Spleen (tissue), 11 donors: ENCODE measurements at regions not wholly inside any gene's neighbourhood (a gene's known extent, or its start where the extent isn't known, plus 50 kb on each side); places are given as distances from the start of the nearest gene placed in this dataset.

Experiments
- DNase-seq: peaks from one replicate; pipeline ENCODE4 v3.0.0-alpha.2; 2020
- H3K27ac ChIP-seq, 8 donors: fragments of 200-600 bp; sonication (generic) in 7 of 8; 1 replicate in 4 of 8; 2 replicates in 4 of 8; pipeline versions ENCODE4 v1.5.0 to v1.8.0; 2016 to 2021; ENCODE audit warnings: inconsistent platforms in 4 of 8, mild to moderate bottlenecking in 4 of 8, moderate library complexity in 1 of 8
- H3K27me3 ChIP-seq, 7 donors: fragments of 200-600 bp; sonication (generic) in 6 of 7; replicated peaks in 1 of 7; 1 replicate in 4 of 7; 2 replicates in 3 of 7; pipeline versions ENCODE4 v1.5.0 to v1.8.0; 2016 to 2021; ENCODE audit warnings: inconsistent platforms in 3 of 7, mild to moderate bottlenecking in 1 of 7
- H3K36me3 ChIP-seq, 6 donors: fragments of 200-600 bp; sonication (generic) in 5 of 6; 1 replicate in 4 of 6; 2 replicates in 2 of 6; pipeline versions ENCODE4 v1.5.0 to v1.8.0; 2016 to 2021; ENCODE audit warnings: inconsistent platforms in 2 of 6
- H3K4me1 ChIP-seq, 6 donors: fragments of 200-600 bp; sonication (generic) in 5 of 6; 1 replicate in 3 of 6; 2 replicates in 3 of 6; pipeline versions ENCODE4 v1.5.0 to v1.8.0; 2016 to 2021; ENCODE audit warnings: inconsistent platforms in 3 of 6
- H3K4me3 ChIP-seq, 8 donors: fragments of 200-600 bp; sonication (generic) in 7 of 8; 1 replicate in 4 of 8; 2 replicates in 4 of 8; pipeline versions ENCODE4 v1.5.0 to v1.8.0; 2016 to 2021; ENCODE audit warnings: inconsistent platforms in 4 of 8, mild to moderate bottlenecking in 4 of 8, moderate library complexity in 2 of 8
- H3K9me3 ChIP-seq, 8 donors: fragments of 200-600 bp; sonication (generic) in 7 of 8; 1 replicate in 4 of 8; 2 replicates in 4 of 8; pipeline versions ENCODE4 v1.5.0 to v1.8.0; 2016 to 2021; ENCODE audit warnings: inconsistent platforms in 4 of 8
- CTCF ChIP-seq, 11 experiments: fragments of 200-600 bp in 7 of 11; fragments of 450-650 bp in 4 of 11; sonication (generic) in 4 of 11; IDR thresholded peaks in 8 of 11; conservative IDR thresholded peaks in 3 of 11; 1 replicate in 7 of 11; 2 replicates in 4 of 11; pipeline versions ENCODE4 v1.4.0 to v1.8.0; 2016 to 2021; ENCODE audit warnings: antibody characterized with exemption in 11 of 11, inconsistent platforms in 4 of 11, mild to moderate bottlenecking in 1 of 11
- POLR2A ChIP-seq, 3 donors: fragments of 450-650 bp; IDR thresholded peaks; one replicate each; pipeline ENCODE4 v1.5.1; 2017; ENCODE audit warnings: antibody characterized with exemption in 3 of 3, mild to moderate bottlenecking in 1 of 3
- POLR2AphosphoS5 ChIP-seq, 3 donors: sonication (generic); formaldehyde crosslinking; IDR thresholded peaks; one replicate each; pipeline ENCODE4 v1.5.1; 2017; ENCODE audit warnings: antibody characterized with exemption in 3 of 3
- WGBS, 5 donors: extraction: QIAGEN DNeasy Blood & Tissue Kit in 3 of 5; methylation state at CpG; one replicate each; pipeline versions ENCODE4 v1.1.5 to v1.1.7; 2013 to 2018; 5-methylcytosine and 5-hydroxymethylcytosine counted together
- intact Hi-C: fragments of 100-400 bp; cut with DNase I; formaldehyde crosslinking; loops from one replicate; pipeline ENCODE4 v1.15.0; 2023; ENCODE audit warnings: low total_unique reads
- donor health status: healthy with polysubstance abuse.
- donor health status: DM: no; HTN: no; CAD: no; lungs with moderate emphysema.
- donor health status: DM: no; HTN: no; CAD: no.
- donor health status: Bipolar disorder and iron deficiency.
- donor health status: healthy.
- donor health status: DM: no; HTN: no; CAD: no.
- donor health status: DM: yes; HTN: yes; CAD: no.

GRCh38 chr2:14285812-14286211 lies 346.7 kb upstream of the LRATD1 start:
- 63 to 92% (median 74%) methylated on average over 1 of the region's 1 CpG for WGBS, 5 donors
- TF ChIP-seq POLR2AphosphoS5 (IDR thresholded peaks at IDR 0.05) (no peak), POLR2A (IDR thresholded peaks at IDR 0.05) (no peak), CTCF (IDR thresholded peaks at IDR 0.05 in 8 of 11, conservative IDR thresholded peaks at IDR 0.05 in 3 of 11) (no peak)
- Histone ChIP-seq H3K27ac (no peak overlapping the region), H3K27me3 (no peaks in the 10 kb centered on the region), H3K36me3 (no peaks in the 10 kb centered on the region), H3K9me3 (no peaks in the 10 kb centered on the region), H3K4me1 (no peaks in the 10 kb centered on the region), H3K4me3 (no peak overlapping the region)
- no peak for DNase-seq
- intact Hi-C loops: no loop called here

GRCh38 chr2:14288016-14288415 lies 344.5 kb upstream of the LRATD1 start:
- WGBS, 5 donors: 71 to 83% (median 77%) methylated on average over 3 of the region's 3 CpGs
- no peaks in the 10 kb centered on the region for H3K4me1 ChIP-seq

GRCh38 chr2:14292964-14293363 lies 339.6 kb upstream of the LRATD1 start:
- no peaks in the 10 kb centered on the region for H3K4me1 ChIP-seq
- WGBS, 5 donors: 42 to 73% (median 61%) methylated on average over 3 of the region's 3 CpGs

More at GRCh38 chr2:14288016-14288415, 344.5 kb upstream of the LRATD1 start:
- H3K27ac ChIP-seq: no peak overlapping the region
- no peak overlapping the region for H3K4me3 ChIP-seq
- H3K9me3 ChIP-seq: no peaks in the 10 kb centered on the region
- DNase-seq: no peak
- TF ChIP-seq POLR2A (IDR thresholded peaks at IDR 0.05): no peak
- TF ChIP-seq POLR2AphosphoS5 (IDR thresholded peaks at IDR 0.05): no peak
- no peak for TF ChIP-seq CTCF (IDR thresholded peaks at IDR 0.05 in 8 of 11, conservative IDR thresholded peaks at IDR 0.05 in 3 of 11)
- intact Hi-C loops: no loop called here
- no peaks in the 10 kb centered on the region for H3K36me3 ChIP-seq
- no peaks in the 10 kb centered on the region for H3K27me3 ChIP-seq

GRCh38 chr2:14297340-14297739 lies 335.2 kb upstream of the LRATD1 start:
- Histone ChIP-seq H3K36me3 (no peaks in the 10 kb centered on the region), H3K27me3 (no peaks in the 10 kb centered on the region), H3K4me3 (no peak overlapping the region), H3K9me3 (no peaks in the 10 kb centered on the region), H3K4me1 (no peaks in the 10 kb centered on the region), H3K27ac (no peak overlapping the region)
- DNase-seq: no peak
- no peak for TF ChIP-seq POLR2A (IDR thresholded peaks at IDR 0.05)
- no peak for TF ChIP-seq CTCF (IDR thresholded peaks at IDR 0.05 in 8 of 11, conservative IDR thresholded peaks at IDR 0.05 in 3 of 11)
- no peak for TF ChIP-seq POLR2AphosphoS5 (IDR thresholded peaks at IDR 0.05)
- intact Hi-C loops: no loop called here
- WGBS, 5 donors: 62 to 84% (median 69%) methylated on average over 2 of the region's 2 CpGs

More at GRCh38 chr2:14292964-14293363, 339.6 kb upstream of the LRATD1 start:
- Histone ChIP-seq H3K4me3 (no peak overlapping the region), H3K27ac (no peak overlapping the region), H3K27me3 (no peaks in the 10 kb centered on the region), H3K9me3 (no peaks in the 10 kb centered on the region), H3K36me3 (no peaks in the 10 kb centered on the region)
- intact Hi-C loops: no loop called here
- DNase-seq: no peak
- TF ChIP-seq CTCF (IDR thresholded peaks at IDR 0.05 in 8 of 11, conservative IDR thresholded peaks at IDR 0.05 in 3 of 11): no peak
